AG09319 (cell line): ENCODE measurements at regions not wholly inside any gene's neighbourhood (a gene's known extent, or its start where the extent isn't known, plus 50 kb on each side); places are given as distances from the start of the nearest gene placed in this dataset.

Experiments
- DNase-seq: peaks from one replicate; pipeline ENCODE4 v3.0.0-alpha.2; 2010; ENCODE audit warnings: low read depth; ENCODE audit errors: extremely low read depth
- TF ChIP-seq, protein P1 (sequence below): IDR thresholded peaks from 2 replicates; pipeline ENCODE4 v1.5.1; 2011; ENCODE audit warnings: low read depth, mild to moderate bottlenecking, inconsistent platforms, low read length, moderate library complexity

DNA sequence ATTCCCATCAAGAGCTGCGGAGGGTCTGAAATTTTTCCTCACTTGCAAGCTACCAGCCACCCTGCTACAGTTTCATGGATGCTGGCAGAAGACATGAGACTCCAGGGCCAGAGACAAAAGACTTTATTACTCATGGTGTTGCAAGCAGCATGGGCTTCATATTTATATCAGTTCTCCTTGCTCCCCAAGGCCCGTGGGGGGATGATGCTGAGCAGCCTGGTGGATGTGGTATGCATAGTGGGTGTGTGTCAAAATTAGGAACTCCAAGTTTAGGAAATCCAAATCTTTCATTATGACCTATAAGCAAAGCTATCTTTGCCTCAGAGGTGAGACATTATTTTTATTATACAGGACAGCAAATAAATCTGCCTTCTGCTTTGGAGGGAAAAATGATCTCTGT, 105.7 kb upstream of the ALDH1B1 start:
- DNase-seq: no peak
- TF ChIP-seq, protein P1, sequence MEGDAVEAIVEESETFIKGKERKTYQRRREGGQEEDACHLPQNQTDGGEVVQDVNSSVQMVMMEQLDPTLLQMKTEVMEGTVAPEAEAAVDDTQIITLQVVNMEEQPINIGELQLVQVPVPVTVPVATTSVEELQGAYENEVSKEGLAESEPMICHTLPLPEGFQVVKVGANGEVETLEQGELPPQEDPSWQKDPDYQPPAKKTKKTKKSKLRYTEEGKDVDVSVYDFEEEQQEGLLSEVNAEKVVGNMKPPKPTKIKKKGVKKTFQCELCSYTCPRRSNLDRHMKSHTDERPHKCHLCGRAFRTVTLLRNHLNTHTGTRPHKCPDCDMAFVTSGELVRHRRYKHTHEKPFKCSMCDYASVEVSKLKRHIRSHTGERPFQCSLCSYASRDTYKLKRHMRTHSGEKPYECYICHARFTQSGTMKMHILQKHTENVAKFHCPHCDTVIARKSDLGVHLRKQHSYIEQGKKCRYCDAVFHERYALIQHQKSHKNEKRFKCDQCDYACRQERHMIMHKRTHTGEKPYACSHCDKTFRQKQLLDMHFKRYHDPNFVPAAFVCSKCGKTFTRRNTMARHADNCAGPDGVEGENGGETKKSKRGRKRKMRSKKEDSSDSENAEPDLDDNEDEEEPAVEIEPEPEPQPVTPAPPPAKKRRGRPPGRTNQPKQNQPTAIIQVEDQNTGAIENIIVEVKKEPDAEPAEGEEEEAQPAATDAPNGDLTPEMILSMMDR: no peak

DNA sequence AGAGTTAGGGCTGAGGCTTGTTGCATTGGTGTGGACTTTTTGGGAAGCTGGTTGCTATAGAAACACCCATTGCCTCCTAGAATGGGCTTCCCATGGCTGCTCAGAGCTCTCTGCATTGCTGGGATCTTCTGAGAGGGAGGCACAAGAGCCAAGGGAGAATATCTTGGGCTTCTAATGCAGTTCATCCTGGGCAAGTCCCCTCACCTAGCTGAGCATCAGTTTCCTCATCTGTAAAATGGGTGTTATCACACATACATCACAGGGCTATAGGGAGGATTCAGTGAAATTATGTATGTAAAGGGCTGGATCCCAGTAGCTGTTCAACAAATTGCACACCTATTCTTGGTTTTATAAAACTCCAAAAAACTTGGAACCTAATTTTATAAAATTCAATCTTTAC, 106.1 kb upstream of the ALDH1B1 start:
- DNase-seq: no peak
- TF ChIP-seq, protein P1: no peak

DNA sequence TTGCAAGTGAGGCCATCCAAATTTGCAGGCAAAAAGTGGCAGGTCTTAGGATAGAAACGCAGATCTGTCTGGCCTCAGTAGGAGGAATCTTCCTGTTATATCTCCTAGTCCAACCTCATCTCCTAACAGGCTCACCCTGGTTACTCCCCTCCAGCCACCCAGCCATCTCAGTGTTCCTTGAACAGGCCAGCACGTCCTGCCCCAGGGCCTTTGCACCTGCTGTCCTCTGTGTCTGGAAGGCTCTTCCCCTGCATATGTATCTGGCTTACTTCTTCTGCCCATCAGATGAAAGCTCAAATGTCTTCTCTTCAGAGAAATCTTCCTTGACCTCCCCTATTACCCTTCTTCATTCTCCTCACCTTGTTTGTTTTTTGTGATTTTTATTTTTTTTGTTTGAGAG, 107.3 kb upstream of the ALDH1B1 start:
- DNase-seq: no peak
- TF ChIP-seq, protein P1: no peak

DNA sequence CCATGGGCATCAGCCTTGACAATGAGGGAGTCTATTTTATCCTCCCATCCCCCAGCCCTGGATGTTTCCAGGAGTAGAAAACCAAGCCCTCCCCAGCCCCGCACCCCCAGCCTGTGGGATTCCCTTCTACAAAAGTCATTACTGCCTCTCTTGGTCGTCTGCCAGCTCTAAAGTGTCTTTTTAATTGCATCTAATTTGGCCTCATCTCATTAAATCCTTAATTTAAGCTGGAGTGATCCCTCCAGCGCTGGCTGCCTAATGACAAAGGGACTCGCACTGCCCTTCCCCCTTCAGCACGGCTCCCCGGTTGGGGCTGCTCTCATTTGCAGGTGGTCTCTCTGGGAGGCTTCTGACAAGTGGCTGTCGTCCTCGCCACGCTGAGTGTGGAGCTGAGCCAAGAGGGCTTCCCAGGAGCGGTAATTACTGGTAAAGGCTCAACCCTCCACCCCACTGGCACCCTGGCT, 107.9 kb upstream of the ALDH1B1 start:
- TF ChIP-seq, protein P1: no peak
- DNase-seq: no peak

DNA sequence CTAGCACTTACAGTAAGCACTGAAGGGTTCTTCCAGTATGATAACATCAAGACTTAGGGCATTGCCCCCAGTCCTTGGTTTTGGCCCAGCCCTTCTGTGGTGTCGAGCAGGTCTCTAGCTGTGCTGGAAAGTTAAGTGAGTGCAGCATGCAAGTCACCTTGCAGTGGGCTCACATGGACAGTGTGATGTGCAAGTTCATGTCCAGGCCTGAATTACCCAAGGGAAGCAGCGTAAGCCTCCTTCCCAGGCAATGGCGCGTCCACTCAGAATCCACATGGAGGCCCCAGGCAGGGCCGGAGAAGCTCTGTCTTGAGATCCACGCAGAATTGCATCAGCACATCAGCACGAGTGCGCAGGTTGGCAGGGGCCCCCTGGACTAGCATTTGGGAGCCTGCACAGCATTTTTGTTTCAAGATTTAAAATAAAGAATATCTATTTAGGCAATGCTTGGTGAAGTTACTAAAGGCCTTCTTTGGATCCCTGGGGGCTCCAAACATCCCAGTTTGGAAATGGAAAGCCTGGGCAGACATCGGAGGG, 108.4 kb upstream of the ALDH1B1 start:
- TF ChIP-seq, protein P1: no peak
- no peak for DNase-seq

DNA sequence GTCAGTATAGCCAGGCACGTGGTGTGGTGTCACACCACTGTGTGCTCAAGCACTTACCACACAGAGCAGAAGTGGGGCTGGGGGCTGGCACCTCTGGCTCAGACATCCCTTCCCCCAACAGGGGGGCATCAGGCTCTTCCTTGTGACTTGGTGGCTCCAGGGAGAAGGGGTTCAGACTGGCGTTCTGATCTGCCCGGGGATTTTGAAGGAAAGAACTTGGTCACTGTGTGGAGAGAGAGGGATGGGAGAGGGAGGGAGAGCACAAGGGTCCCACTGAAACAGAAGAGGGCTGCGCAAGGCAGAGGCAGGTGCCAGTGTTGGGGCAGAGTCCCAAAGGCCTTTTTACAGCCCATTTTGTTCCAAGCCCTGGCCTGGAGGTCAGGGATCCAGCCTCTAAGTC, 109.7 kb upstream of the ALDH1B1 start:
- TF ChIP-seq, protein P1: no peak
- DNase-seq: no peak

DNA sequence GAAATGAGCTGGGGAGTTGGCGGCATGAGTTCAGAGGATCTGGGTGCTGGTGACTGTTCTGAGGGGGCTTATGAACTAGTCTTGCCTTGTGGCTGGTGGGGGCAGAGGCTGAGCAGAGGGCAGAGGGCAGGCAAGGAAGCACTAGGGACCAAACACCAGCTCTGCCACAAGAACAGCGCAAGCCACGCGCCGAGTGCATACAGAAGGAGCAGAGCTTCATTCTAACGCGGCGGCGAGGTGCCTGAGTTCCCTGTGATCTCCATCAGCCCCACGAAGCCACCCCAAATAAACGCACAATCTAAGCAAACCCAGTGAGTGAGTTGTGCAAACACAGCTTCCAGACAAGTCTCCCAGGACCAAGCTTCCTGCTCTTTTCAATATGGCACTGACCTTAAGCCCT, 110.6 kb upstream of the ALDH1B1 start:
- TF ChIP-seq, protein P1: no peak
- DNase-seq: no peak
